GM12864 (cell line): ENCODE measurements at regions not wholly inside any gene's neighbourhood (a gene's known extent, or its start where the extent isn't known, plus 50 kb on each side); places are given as distances from the start of the nearest gene placed in this dataset.
"Not testable (repeated sequence)": the region's sequence is repeated elsewhere in the genome, so short reads cannot be mapped to it uniquely, and the experiment has no call there.

Experiments
- DNase-seq: peaks from one replicate; pipeline ENCODE4 v3.0.0-alpha.2; 2011; ENCODE audit warnings: low read depth
- H3K4me3 ChIP-seq: 2 replicates; pipeline ENCODE4 v1.5.1; 2011; ENCODE audit warnings: mild to moderate bottlenecking, low read depth, low read length, control low read depth
- CTCF ChIP-seq: IDR thresholded peaks from 2 replicates; pipeline ENCODE4 v1.5.1; 2011; ENCODE audit warnings: low read depth, mild to moderate bottlenecking, moderate library complexity, low read length, control low read depth, inconsistent platforms; ENCODE audit errors: missing control alignments

- no peak for DNase-seq
- no peak for TF ChIP-seq CTCF
- no peak overlapping the region for H3K4me3 ChIP-seq
Measured at GRCh38 chr3:106485217-106485616, 616.4 kb upstream of the CBLB start.

DNA sequence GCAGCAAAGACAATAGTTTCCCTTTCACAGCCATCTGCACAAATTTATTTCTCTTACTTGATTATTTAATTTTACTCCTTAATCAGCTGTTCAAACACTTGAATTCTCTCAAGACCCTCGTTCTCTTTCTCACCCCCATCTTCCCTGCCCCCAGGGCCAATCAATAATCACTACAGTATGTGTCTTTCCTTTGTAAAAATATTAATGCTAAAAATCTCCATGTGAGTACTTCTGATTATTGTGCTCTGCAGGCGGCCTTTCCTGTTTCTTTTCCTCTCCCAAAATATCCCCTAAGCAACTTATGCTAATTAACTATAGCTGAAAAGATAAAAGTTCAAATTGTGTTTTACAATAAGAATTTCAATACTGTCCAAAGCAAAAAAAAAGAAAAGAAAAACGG is 617.0 kb upstream of the CBLB start:
- H3K4me3 ChIP-seq = no peak overlapping the region
- TF ChIP-seq CTCF = no peak
- no peak for DNase-seq

- H3K4me3 ChIP-seq, DNase-seq: not testable (repeated sequence)
Measured at GRCh38 chr3:106486945-106487639, 618.3 kb upstream of the CBLB start.

- TF ChIP-seq CTCF = no peak
- no peak for DNase-seq
- no peak overlapping the region for H3K4me3 ChIP-seq
Measured at GRCh38 chr3:106488331-106488730, 619.5 kb upstream of the CBLB start.

GRCh38 chr3:106491796-106492195 is 623.0 kb upstream of the CBLB start:
- DNase-seq = no peak
- no peak for TF ChIP-seq CTCF
- no peak overlapping the region for H3K4me3 ChIP-seq

GRCh38 chr3:106508331-106508893 is 639.6 kb upstream of the CBLB start:
- TF ChIP-seq CTCF = no peak
- no peak overlapping the region for H3K4me3 ChIP-seq
- DNase-seq = no peak

DNA sequence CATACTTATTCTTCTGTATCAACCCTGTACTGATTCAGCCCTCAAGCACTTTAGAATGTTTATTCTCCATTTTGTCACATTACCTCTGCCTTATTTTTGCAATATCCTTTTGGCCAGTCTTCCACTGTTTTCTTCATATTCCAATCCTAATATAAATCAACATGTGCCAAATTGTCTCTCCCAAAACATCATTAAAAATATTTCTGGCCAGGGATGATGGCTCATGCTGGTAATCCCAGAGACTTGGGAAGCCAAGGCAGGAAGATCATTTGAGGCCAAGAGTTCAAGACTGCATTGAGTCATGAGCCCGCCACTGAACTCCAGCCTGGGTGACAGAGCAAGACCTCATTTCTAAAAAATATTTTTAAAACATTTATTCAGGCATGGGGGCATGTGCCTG is 641.4 kb upstream of the CBLB start:
- DNase-seq = no peak
- H3K4me3 ChIP-seq = no peak overlapping the region
- TF ChIP-seq CTCF = no peak
